HCT116 (cell line): ENCODE measurements at regions not wholly inside any gene's neighbourhood (a gene's known extent, or its start where the extent isn't known, plus 50 kb on each side); places are given as distances from the start of the nearest gene placed in this dataset.

Experiments
- ATAC-seq: fragments of 200-7000 bp; cut with Tn5 transposase; 2 replicates; pipeline ENCODE4 v1.9.1; 2020; ENCODE audit warnings: mild to moderate bottlenecking, moderate library complexity
- BruUV-seq: library from RNA; stranded (reverse); fragments of 400-500 nt; replicated peaks from 2 replicates; lab custom pipeline; 2021; lab: Mats Ljungman, UMichigan
- CTCF ChIA-PET: fragments of 300-600 bp; sonication (Branson Sonifier 250); formaldehyde crosslinking; loops from one replicate; lab custom pipeline; 2021; ENCODE audit warnings: antibody characterized with exemption; lab: Charles Lee
- POLR2A ChIA-PET: fragments of 300-600, 350-600 bp; sonication (Branson Sonifier 250); formaldehyde crosslinking; loops from one replicate; lab custom pipeline; 2021; ENCODE audit warnings: antibody characterized with exemption; lab: Charles Lee
- RAD21 ChIA-PET, 2 experiments: fragments of 300-600 bp; sonication (Branson Sonifier 250); formaldehyde crosslinking; loops; one replicate each; lab custom pipeline; 2023; ENCODE audit warnings: low total read pairs in 2 of 2; ENCODE audit not compliant: uncharacterized antibody in 2 of 2, unreplicated experiment in 2 of 2, low non-redundant PET in 1 of 2; lab: Charles Lee
- DNase-seq: peaks from one replicate; pipeline ENCODE4 v3.0.0-alpha.2; 2010; ENCODE audit warnings: low read depth, low spot score
- H2AFZ ChIP-seq: fragments of 200-600 bp; shearing (Covaris generic), sonication (generic); 2 replicates; pipeline ENCODE4 v1.6.1; 2017; ENCODE audit warnings: low read depth, mixed run types, mixed read lengths, antibody characterized with exemption, low read length; ENCODE audit not compliant: poor library complexity, severe bottlenecking
- H3K27ac ChIP-seq: 2 replicates; pipeline ENCODE4 v1.5.1; 2012; ENCODE audit warnings: low read depth, low read length
- H3K27me3 ChIP-seq: fragments of 200-600 bp; sonication (generic); 2 replicates; pipeline ENCODE4 v1.6.1; 2016; ENCODE audit warnings: mixed run types, low read length, mixed read lengths; ENCODE audit not compliant: insufficient read depth
- H3K36me3 ChIP-seq, 2 experiments: fragments of 200-500 bp in 1 of 2; fragments of 200-600 bp in 1 of 2; sonication (Bioruptor generic) in 1 of 2; sonication (generic) in 1 of 2; 2 replicates each; pipeline versions ENCODE4 v1.5.1 to v1.6.1; 2014 to 2016; ENCODE audit warnings: low read length in 2 of 2, inconsistent platforms in 1 of 2, mixed read lengths in 1 of 2, mixed run types in 1 of 2; ENCODE audit not compliant: insufficient read depth in 2 of 2, control insufficient read depth in 1 of 2
- H3K4me1 ChIP-seq, 2 experiments: fragments of 200-600 bp in 1 of 2; sonication (generic) in 1 of 2; 2 replicates each; pipeline versions ENCODE4 v1.5.1 to v1.6.1; 2012 to 2017; ENCODE audit warnings: low read length in 2 of 2, inconsistent platforms in 1 of 2, mild to moderate bottlenecking in 1 of 2, mixed read lengths in 1 of 2, mixed run types in 1 of 2, moderate library complexity in 1 of 2; ENCODE audit not compliant: insufficient read depth in 2 of 2, control insufficient read depth in 1 of 2
- H3K4me2 ChIP-seq: fragments of 200-600 bp; sonication (generic); 2 replicates; pipeline ENCODE4 v1.6.1; 2017; ENCODE audit warnings: mixed run types, low read length, mixed read lengths
- H3K4me3 ChIP-seq, 2 experiments: fragments of 200-600 bp in 1 of 2; sonication (generic) in 1 of 2; replicated peaks in 1 of 2; 2 replicates each; pipeline ENCODE4 v1.5.1; 2011 to 2016; ENCODE audit warnings: low read length in 2 of 2, control low read depth in 1 of 2, low read depth in 1 of 2, mild to moderate bottlenecking in 1 of 2, mixed read lengths in 1 of 2, mixed run types in 1 of 2
- H3K79me2 ChIP-seq: fragments of 200-600 bp; sonication (generic); 2 replicates; pipeline ENCODE4 v1.6.1; 2017; ENCODE audit warnings: mild to moderate bottlenecking, mixed run types, low read length, moderate library complexity, mixed read lengths; ENCODE audit not compliant: insufficient read depth
- H3K9ac ChIP-seq: fragments of 200-600 bp; sonication (generic); 2 replicates; pipeline ENCODE4 v1.6.1; 2016; ENCODE audit warnings: low read length, mixed read lengths
- H3K9me2 ChIP-seq: fragments of 200-600 bp; sonication (generic), shearing (Covaris generic); 2 replicates; pipeline ENCODE4 v1.6.1; 2017; ENCODE audit warnings: mixed run types, mild to moderate bottlenecking, moderate library complexity; ENCODE audit not compliant: insufficient read depth
- H3K9me3 ChIP-seq, 2 experiments: fragments of 200-500 bp in 1 of 2; fragments of 200-600 bp in 1 of 2; sonication (Bioruptor generic) in 1 of 2; sonication (generic) in 1 of 2; 2 replicates each; pipeline ENCODE4 v1.6.1; 2014 to 2017; ENCODE audit warnings: low read length in 2 of 2, mixed read lengths in 2 of 2, inconsistent platforms in 1 of 2, low read depth in 1 of 2, mild to moderate bottlenecking in 1 of 2, mixed run types in 1 of 2, moderate library complexity in 1 of 2; ENCODE audit not compliant: control insufficient read depth in 1 of 2, insufficient read depth in 1 of 2
- H4K20me1 ChIP-seq: fragments of 200-600 bp; sonication (generic), shearing (Covaris generic); 2 replicates; pipeline ENCODE4 v1.6.1; 2017; ENCODE audit warnings: mixed run types, mild to moderate bottlenecking, moderate library complexity; ENCODE audit not compliant: insufficient read depth
- CBX3 ChIP-seq: IDR thresholded peaks from 2 replicates; pipeline ENCODE4 v1.6.1; 2012; ENCODE audit warnings: low read depth
- CEBPB ChIP-seq: IDR thresholded peaks from 2 replicates; pipeline ENCODE4 v1.6.1; 2012; ENCODE audit warnings: low read depth
- EGR1 ChIP-seq: IDR thresholded peaks from 2 replicates; pipeline ENCODE4 v1.6.1; 2012; ENCODE audit warnings: low read depth
- ELF1 ChIP-seq: IDR thresholded peaks from 2 replicates; pipeline ENCODE4 v1.6.1; 2012; ENCODE audit warnings: low read depth, borderline replicate concordance
- EZH2 ChIP-seq: fragments of 200-600 bp; sonication (generic); IDR thresholded peaks from 2 replicates; pipeline ENCODE4 v1.6.1; 2017; ENCODE audit warnings: antibody characterized with exemption, mixed run types
- EZH2phosphoT487 ChIP-seq: fragments of 200-600 bp; IDR thresholded peaks from 2 replicates; pipeline ENCODE4 v1.6.1; 2018; ENCODE audit warnings: antibody characterized with exemption, borderline replicate concordance
- POLR2A ChIP-seq: IDR thresholded peaks from 2 replicates; pipeline ENCODE4 v1.7.0; 2011; ENCODE audit warnings: borderline replicate concordance; ENCODE audit not compliant: insufficient read depth, insufficient read length; ENCODE audit errors: extremely low read depth
- POLR2AphosphoS5 ChIP-seq: IDR thresholded peaks from 2 replicates; pipeline ENCODE4 v1.6.1; 2011; ENCODE audit warnings: mild to moderate bottlenecking, low read depth, low read length, moderate library complexity
- SIN3A ChIP-seq: IDR thresholded peaks from 2 replicates; pipeline ENCODE4 v1.6.1; 2012; ENCODE audit warnings: low read depth
- SP1 ChIP-seq: IDR thresholded peaks from 2 replicates; pipeline ENCODE4 v1.6.1; 2012; ENCODE audit warnings: low read depth
- SRF ChIP-seq: IDR thresholded peaks from 2 replicates; pipeline ENCODE4 v1.6.1; 2012; ENCODE audit warnings: low read depth
- TCF7L2 ChIP-seq: IDR thresholded peaks from 2 replicates; pipeline ENCODE4 v1.7.0; 2011; ENCODE audit warnings: borderline replicate concordance, inconsistent platforms; ENCODE audit not compliant: insufficient read depth, insufficient read length; ENCODE audit errors: extremely low read depth
- YY1 ChIP-seq: IDR thresholded peaks from 2 replicates; pipeline ENCODE4 v1.6.1; 2011; ENCODE audit warnings: low read length, low read depth, moderate library complexity, mild to moderate bottlenecking; ENCODE audit not compliant: insufficient replicate concordance; ENCODE audit errors: extremely low read depth
- ZFX ChIP-seq: fragments of 450-650 bp; IDR thresholded peaks from 2 replicates; pipeline ENCODE4 v1.6.1; 2017
- ZNF274 ChIP-seq: fragments of 200-500 bp; sonication (Bioruptor generic); IDR thresholded peaks from 2 replicates; pipeline ENCODE4 v1.6.1; 2014; ENCODE audit warnings: mild to moderate bottlenecking, low read depth, low read length, inconsistent platforms
- intact Hi-C: fragments of 100-400 bp; cut with micrococcal nuclease; formaldehyde crosslinking; loops from 2 replicates; pipeline ENCODE4 v1.10.0; 2022
- TF ChIP-seq, protein P1 (sequence below): IDR thresholded peaks from 2 replicates; pipeline ENCODE4 v1.6.1; 2012
- TF ChIP-seq, protein P2 (sequence below): IDR thresholded peaks from 2 replicates; pipeline ENCODE4 v1.6.1; 2012; ENCODE audit warnings: low read depth
- TF ChIP-seq, protein P3 (sequence below), 3 experiments: fragments of 200-600 bp in 1 of 3; sonication (generic) in 1 of 3; IDR thresholded peaks in 2 of 3; conservative IDR thresholded peaks in 1 of 3; 2 replicates each; pipeline ENCODE4 v1.5.1; 2012 to 2017; ENCODE audit warnings: low read depth in 2 of 3, low read length in 2 of 3, antibody characterized with exemption in 1 of 3, borderline replicate concordance in 1 of 3, control low read depth in 1 of 3, mild to moderate bottlenecking in 1 of 3, mixed read lengths in 1 of 3, mixed run types in 1 of 3, moderate library complexity in 1 of 3; ENCODE audit not compliant: insufficient read depth in 1 of 3
- TF ChIP-seq, protein P4 (sequence below): IDR thresholded peaks from 2 replicates; pipeline ENCODE4 v1.6.1; 2012

DNA sequence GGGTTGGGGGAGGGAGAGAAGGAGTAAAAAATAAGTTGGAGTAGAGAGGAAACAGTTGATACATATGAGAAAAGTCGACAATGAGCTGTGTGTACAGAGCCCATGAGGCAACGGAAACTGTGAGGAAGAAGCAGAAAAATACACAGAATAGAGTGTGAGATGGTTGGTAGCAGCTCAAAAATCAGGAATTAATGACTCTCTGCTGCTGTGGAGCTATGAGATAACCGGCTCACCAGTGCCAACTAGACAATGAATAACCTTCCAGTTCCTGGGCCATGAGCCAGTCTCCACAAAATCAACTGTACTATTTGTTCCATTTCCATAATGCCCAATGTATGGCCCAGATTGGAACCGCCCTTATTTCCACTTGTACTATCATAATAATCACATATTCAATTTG is 53.1 kb upstream of the NREP start:
- no peaks in the 10 kb centered on the region for H3K79me2 ChIP-seq
- H3K9ac ChIP-seq = no peak overlapping the region
- H3K36me3 ChIP-seq = no peaks in the 10 kb centered on the region
- intact Hi-C loops = no loop called here
- H3K4me3 ChIP-seq = no peak overlapping the region
- H2AFZ ChIP-seq = no peak overlapping the region
- no peak overlapping the region for H3K27ac ChIP-seq
- H4K20me1 ChIP-seq = no peaks in the 10 kb centered on the region
- H3K27me3 ChIP-seq = no peaks in the 10 kb centered on the region
- DNase-seq (no peak), ATAC-seq (no peak)
- no peaks in the 10 kb centered on the region for H3K4me1 ChIP-seq
- ChIA-PET CTCF (no interaction called here), POLR2A (no interaction called here), RAD21 (no interaction called here)
- no peaks in the 10 kb centered on the region for H3K9me3 ChIP-seq
- H3K4me2 ChIP-seq = no peak overlapping the region
- H3K9me2 ChIP-seq = no peaks in the 10 kb centered on the region; the same call in 1 of the 2 replicates
- no TSS peak for BruUV-seq
- TF ChIP-seq EZH2 (no peak), ZFX (no peak), POLR2AphosphoS5 (no peak), YY1 (no peak), CEBPB (no peak), EZH2phosphoT487 (no peak), POLR2A (no peak), TCF7L2 (no peak), SP1 (no peak), ELF1 (no peak), SRF (no peak), EGR1 (no peak), CBX3 (no peak), ZNF274 (no peak), SIN3A (no peak)
- TF ChIP-seq, protein P1, sequence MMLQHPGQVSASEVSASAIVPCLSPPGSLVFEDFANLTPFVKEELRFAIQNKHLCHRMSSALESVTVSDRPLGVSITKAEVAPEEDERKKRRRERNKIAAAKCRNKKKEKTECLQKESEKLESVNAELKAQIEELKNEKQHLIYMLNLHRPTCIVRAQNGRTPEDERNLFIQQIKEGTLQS = no peak
- TF ChIP-seq, protein P2, sequence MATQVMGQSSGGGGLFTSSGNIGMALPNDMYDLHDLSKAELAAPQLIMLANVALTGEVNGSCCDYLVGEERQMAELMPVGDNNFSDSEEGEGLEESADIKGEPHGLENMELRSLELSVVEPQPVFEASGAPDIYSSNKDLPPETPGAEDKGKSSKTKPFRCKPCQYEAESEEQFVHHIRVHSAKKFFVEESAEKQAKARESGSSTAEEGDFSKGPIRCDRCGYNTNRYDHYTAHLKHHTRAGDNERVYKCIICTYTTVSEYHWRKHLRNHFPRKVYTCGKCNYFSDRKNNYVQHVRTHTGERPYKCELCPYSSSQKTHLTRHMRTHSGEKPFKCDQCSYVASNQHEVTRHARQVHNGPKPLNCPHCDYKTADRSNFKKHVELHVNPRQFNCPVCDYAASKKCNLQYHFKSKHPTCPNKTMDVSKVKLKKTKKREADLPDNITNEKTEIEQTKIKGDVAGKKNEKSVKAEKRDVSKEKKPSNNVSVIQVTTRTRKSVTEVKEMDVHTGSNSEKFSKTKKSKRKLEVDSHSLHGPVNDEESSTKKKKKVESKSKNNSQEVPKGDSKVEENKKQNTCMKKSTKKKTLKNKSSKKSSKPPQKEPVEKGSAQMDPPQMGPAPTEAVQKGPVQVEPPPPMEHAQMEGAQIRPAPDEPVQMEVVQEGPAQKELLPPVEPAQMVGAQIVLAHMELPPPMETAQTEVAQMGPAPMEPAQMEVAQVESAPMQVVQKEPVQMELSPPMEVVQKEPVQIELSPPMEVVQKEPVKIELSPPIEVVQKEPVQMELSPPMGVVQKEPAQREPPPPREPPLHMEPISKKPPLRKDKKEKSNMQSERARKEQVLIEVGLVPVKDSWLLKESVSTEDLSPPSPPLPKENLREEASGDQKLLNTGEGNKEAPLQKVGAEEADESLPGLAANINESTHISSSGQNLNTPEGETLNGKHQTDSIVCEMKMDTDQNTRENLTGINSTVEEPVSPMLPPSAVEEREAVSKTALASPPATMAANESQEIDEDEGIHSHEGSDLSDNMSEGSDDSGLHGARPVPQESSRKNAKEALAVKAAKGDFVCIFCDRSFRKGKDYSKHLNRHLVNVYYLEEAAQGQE = no peak
- TF ChIP-seq, protein P3, sequence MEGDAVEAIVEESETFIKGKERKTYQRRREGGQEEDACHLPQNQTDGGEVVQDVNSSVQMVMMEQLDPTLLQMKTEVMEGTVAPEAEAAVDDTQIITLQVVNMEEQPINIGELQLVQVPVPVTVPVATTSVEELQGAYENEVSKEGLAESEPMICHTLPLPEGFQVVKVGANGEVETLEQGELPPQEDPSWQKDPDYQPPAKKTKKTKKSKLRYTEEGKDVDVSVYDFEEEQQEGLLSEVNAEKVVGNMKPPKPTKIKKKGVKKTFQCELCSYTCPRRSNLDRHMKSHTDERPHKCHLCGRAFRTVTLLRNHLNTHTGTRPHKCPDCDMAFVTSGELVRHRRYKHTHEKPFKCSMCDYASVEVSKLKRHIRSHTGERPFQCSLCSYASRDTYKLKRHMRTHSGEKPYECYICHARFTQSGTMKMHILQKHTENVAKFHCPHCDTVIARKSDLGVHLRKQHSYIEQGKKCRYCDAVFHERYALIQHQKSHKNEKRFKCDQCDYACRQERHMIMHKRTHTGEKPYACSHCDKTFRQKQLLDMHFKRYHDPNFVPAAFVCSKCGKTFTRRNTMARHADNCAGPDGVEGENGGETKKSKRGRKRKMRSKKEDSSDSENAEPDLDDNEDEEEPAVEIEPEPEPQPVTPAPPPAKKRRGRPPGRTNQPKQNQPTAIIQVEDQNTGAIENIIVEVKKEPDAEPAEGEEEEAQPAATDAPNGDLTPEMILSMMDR (IDR thresholded peaks at IDR 0.05 in 2 of 3, conservative IDR thresholded peaks at IDR 0.05 in 1 of 3; ENCODE audit: borderline replicate concordance in 1 of 3, insufficient read depth in 1 of 3, low read depth in 2 of 3, low read length in 2 of 3) = no peak
- TF ChIP-seq, protein P4, sequence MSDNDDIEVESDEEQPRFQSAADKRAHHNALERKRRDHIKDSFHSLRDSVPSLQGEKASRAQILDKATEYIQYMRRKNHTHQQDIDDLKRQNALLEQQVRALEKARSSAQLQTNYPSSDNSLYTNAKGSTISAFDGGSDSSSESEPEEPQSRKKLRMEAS = no peak
